ENCODE measurements at regions not wholly inside any gene's neighbourhood (a gene's known extent, or its start where the extent isn't known, plus 50 kb on each side); places are given as distances from the start of the nearest gene placed in this dataset.

GRCh38 chr6:88244721-88245120 is 78.6 kb upstream of the CNR1 start:
- DNase-seq (ENCODE audit: low read depth), result no peak

- no peak for DNase-seq (ENCODE audit: low read depth)
These were observed 72.8 kb upstream of the CNR1 start for GRCh38 chr6:88238901-88239300.

- DNase-seq (ENCODE audit: low read depth), result no peak
These were observed 71.9 kb upstream of the CNR1 start for GRCh38 chr6:88238065-88238464.

- DNase-seq (ENCODE audit: low read depth), result no peak
These were observed 70.6 kb upstream of the CNR1 start for GRCh38 chr6:88236612-88237360.

- no peak for DNase-seq (ENCODE audit: low read depth)
These were observed 66.6 kb upstream of the CNR1 start for GRCh38 chr6:88232753-88233152.

GRCh38 chr6:88223298-88223697 is 57.2 kb upstream of the CNR1 start:
- DNase-seq (ENCODE audit: low read depth), result no peak

- DNase-seq (ENCODE audit: low read depth), result no peak
These were observed 54.3 kb upstream of the CNR1 start for GRCh38 chr6:88220493-88220892.

- DNase-seq (ENCODE audit: low read depth), result no peak
These were observed 50.0 kb upstream of the CNR1 start for GRCh38 chr6:88216182-88216581.

All from non-pigmented ciliary epithelial cell (primary cell).